Neuronal stem cell (in vitro differentiated cells): ENCODE measurements at regions not wholly inside any gene's neighbourhood (a gene's known extent, or its start where the extent isn't known, plus 50 kb on each side); places are given as distances from the start of the nearest gene placed in this dataset.

Experiments
- DNase-seq: peaks from one replicate; pipeline ENCODE4 v3.0.0-alpha.2; 2013; ENCODE audit warnings: low spot score
- H2AFZ ChIP-seq: one replicate; pipeline ENCODE4 v1.6.1; 2013; ENCODE audit warnings: mild to moderate bottlenecking, low read length, inconsistent platforms
- H2AK5ac ChIP-seq: 2 replicates; pipeline ENCODE4 v1.6.1; 2013; ENCODE audit warnings: low read depth, mild to moderate bottlenecking, inconsistent platforms, low read length, moderate library complexity, mixed read lengths
- H2BK120ac ChIP-seq: 2 replicates; pipeline ENCODE4 v1.6.1; 2013; ENCODE audit warnings: low read depth, mild to moderate bottlenecking, inconsistent platforms, low read length, moderate library complexity, mixed read lengths
- H2BK12ac ChIP-seq: one replicate; pipeline ENCODE4 v1.6.1; 2013; ENCODE audit warnings: low read length, inconsistent platforms
- H2BK15ac ChIP-seq: 2 replicates; pipeline ENCODE4 v1.6.1; 2013; ENCODE audit warnings: mild to moderate bottlenecking, low read length, inconsistent platforms, mixed read lengths
- H2BK5ac ChIP-seq: one replicate; pipeline ENCODE4 v1.6.1; 2013; ENCODE audit warnings: inconsistent platforms, mild to moderate bottlenecking, low read length, moderate library complexity
- H3K14ac ChIP-seq: one replicate; pipeline ENCODE4 v1.6.1; 2013; ENCODE audit warnings: low read length, inconsistent platforms
- H3K18ac ChIP-seq: 2 replicates; pipeline ENCODE4 v1.6.1; 2013; ENCODE audit warnings: low read length, inconsistent platforms
- H3K23ac ChIP-seq: 2 replicates; pipeline ENCODE4 v1.6.1; 2013; ENCODE audit warnings: low read depth, mild to moderate bottlenecking, mixed read lengths, low read length, inconsistent platforms; ENCODE audit not compliant: poor library complexity
- H3K27ac ChIP-seq: replicated peaks from 3 replicates; pipeline ENCODE4 v1.5.1; 2013; ENCODE audit warnings: low read length, inconsistent platforms
- H3K27me3 ChIP-seq, 3 experiments: 2 replicates each; pipeline ENCODE4 v1.6.1; 2013; ENCODE audit warnings: low read length in 3 of 3, mild to moderate bottlenecking in 2 of 3, inconsistent platforms in 1 of 3, low read depth in 1 of 3, mixed read lengths in 1 of 3, moderate library complexity in 1 of 3; ENCODE audit not compliant: control insufficient read depth in 3 of 3, insufficient read depth in 3 of 3
- H3K36me3 ChIP-seq, 2 donors: replicated peaks in 1 of 2; 2 replicates each; pipeline ENCODE4 v1.6.1; 2013; ENCODE audit warnings: low read length in 2 of 2; ENCODE audit not compliant: control insufficient read depth in 2 of 2, insufficient read depth in 2 of 2
- H3K4ac ChIP-seq: 2 replicates; pipeline ENCODE4 v1.6.1; 2013; ENCODE audit warnings: inconsistent platforms, mild to moderate bottlenecking, low read length, moderate library complexity
- H3K4me1 ChIP-seq, 2 donors: 1 replicate in 1 of 2; 2 replicates in 1 of 2; pipeline ENCODE4 v1.6.1; 2013; ENCODE audit warnings: low read length in 2 of 2, low read depth in 1 of 2; ENCODE audit not compliant: control insufficient read depth in 2 of 2, insufficient read depth in 1 of 2
- H3K4me2 ChIP-seq: one replicate; pipeline ENCODE4 v1.6.1; 2013; ENCODE audit warnings: mild to moderate bottlenecking, low read length, inconsistent platforms; ENCODE audit not compliant: insufficient read depth, poor library complexity, severe bottlenecking
- H3K4me3 ChIP-seq, 2 donors: 2 replicates each; pipeline ENCODE4 v1.5.1; 2013; ENCODE audit warnings: low read length in 2 of 2, mild to moderate bottlenecking in 2 of 2, inconsistent platforms in 1 of 2, moderate library complexity in 1 of 2
- H3K79me1 ChIP-seq: one replicate; pipeline ENCODE4 v1.6.1; 2013; ENCODE audit warnings: low read depth, mild to moderate bottlenecking, inconsistent platforms, low read length, moderate library complexity
- H3K9ac ChIP-seq: one replicate; pipeline ENCODE4 v1.6.1; 2013; ENCODE audit warnings: mild to moderate bottlenecking, low read depth, low read length, inconsistent platforms; ENCODE audit not compliant: poor library complexity
- H3K9me3 ChIP-seq, 2 donors: replicated peaks in 1 of 2; 2 replicates each; pipeline versions ENCODE3 to v1.6.1; 2013; ENCODE audit warnings: low read length in 2 of 2, mild to moderate bottlenecking in 2 of 2, inconsistent platforms in 1 of 2, low read depth in 1 of 2, mixed read lengths in 1 of 2, moderate library complexity in 1 of 2; ENCODE audit not compliant: control insufficient read depth in 2 of 2, insufficient read depth in 1 of 2
- H4K8ac ChIP-seq: one replicate; pipeline ENCODE4 v1.6.1; 2013; ENCODE audit warnings: low read depth, mild to moderate bottlenecking, inconsistent platforms, low read length, moderate library complexity
- H4K91ac ChIP-seq: one replicate; pipeline ENCODE4 v1.6.1; 2013; ENCODE audit warnings: low read length, low read depth, mild to moderate bottlenecking, inconsistent platforms; ENCODE audit not compliant: poor library complexity
- WGBS, 2 donors: extraction: QIAGEN DNeasy Blood & Tissue Kit; methylation state at CpG; one replicate each; pipeline ENCODE4 v1.1.7; 2013; ENCODE audit warnings: missing lambda C conversion rate in 2 of 2, mixed read lengths in 1 of 2; ENCODE audit not compliant: insufficient read length in 2 of 2, insufficient replicate concordance in 1 of 2; ENCODE audit errors: extremely low coverage in 2 of 2; 5-methylcytosine and 5-hydroxymethylcytosine counted together

- WGBS, 2 donors = no CpG with 5 or more reads among the region's 1 CpG
- no peak overlapping the region for H3K4ac ChIP-seq
- no peak overlapping the region for H2BK5ac ChIP-seq
- no peak overlapping the region for H2AK5ac ChIP-seq
- H3K79me1 ChIP-seq = no peaks in the 10 kb centered on the region
- H3K9me3 ChIP-seq = no peaks in the 10 kb centered on the region
- H3K14ac ChIP-seq = no peak overlapping the region
- no peak overlapping the region for H2BK120ac ChIP-seq
- no peaks in the 10 kb centered on the region for H3K36me3 ChIP-seq
- H2BK15ac ChIP-seq = no peak overlapping the region
- DNase-seq = no peak
- no peak overlapping the region for H4K91ac ChIP-seq
- no peak overlapping the region for H3K27ac ChIP-seq
- H3K23ac ChIP-seq = no peak overlapping the region
- H3K4me1 ChIP-seq = no peaks in the 10 kb centered on the region
- H4K8ac ChIP-seq = no peak overlapping the region
- no peak overlapping the region for H3K18ac ChIP-seq
- H3K4me2 ChIP-seq = no peak overlapping the region
- no peak overlapping the region for H2BK12ac ChIP-seq
- no peaks in the 10 kb centered on the region for H3K27me3 ChIP-seq
- no peak overlapping the region for H3K4me3 ChIP-seq
- no peak overlapping the region for H2AFZ ChIP-seq
- H3K9ac ChIP-seq = no peak overlapping the region
Observed at GRCh38 chr10:89153971-89154370, 53.1 kb downstream of the CH25H start.

GRCh38 chr10:89153116-89153515 lies 54.0 kb downstream of the CH25H start:
- H2BK12ac ChIP-seq = no peak overlapping the region
- no peak overlapping the region for H2AFZ ChIP-seq
- H3K27ac ChIP-seq = no peak overlapping the region
- H4K8ac ChIP-seq = no peak overlapping the region
- no peaks in the 10 kb centered on the region for H3K27me3 ChIP-seq
- H3K4me1 ChIP-seq = no peaks in the 10 kb centered on the region
- no CpG with 5 or more reads among the region's 3 CpGs for WGBS, 2 donors
- H3K14ac ChIP-seq = no peak overlapping the region
- H3K36me3 ChIP-seq = no peaks in the 10 kb centered on the region
- H2AK5ac ChIP-seq = no peak overlapping the region
- no peak overlapping the region for H2BK120ac ChIP-seq
- no peak overlapping the region for H2BK15ac ChIP-seq
- no peak overlapping the region for H3K4ac ChIP-seq
- no peak for DNase-seq
- no peak overlapping the region for H2BK5ac ChIP-seq
- H3K23ac ChIP-seq = no peak overlapping the region
- no peak overlapping the region for H3K4me3 ChIP-seq
- H3K18ac ChIP-seq = no peak overlapping the region
- no peaks in the 10 kb centered on the region for H3K9me3 ChIP-seq
- no peak overlapping the region for H4K91ac ChIP-seq
- no peak overlapping the region for H3K4me2 ChIP-seq
- no peaks in the 10 kb centered on the region for H3K79me1 ChIP-seq
- no peak overlapping the region for H3K9ac ChIP-seq

GRCh38 chr10:89151857-89152256 lies 55.3 kb downstream of the CH25H start:
- H3K23ac ChIP-seq = no peak overlapping the region
- no peak overlapping the region for H3K4me3 ChIP-seq
- H2AFZ ChIP-seq = no peak overlapping the region
- no peak overlapping the region for H4K91ac ChIP-seq
- H3K4ac ChIP-seq = no peak overlapping the region
- WGBS, 2 donors = no CpG with 5 or more reads among the region's 2 CpGs
- no peak overlapping the region for H3K18ac ChIP-seq
- no peaks in the 10 kb centered on the region for H3K4me1 ChIP-seq
- H2AK5ac ChIP-seq = no peak overlapping the region
- H3K36me3 ChIP-seq = no peaks in the 10 kb centered on the region
- H2BK120ac ChIP-seq = no peak overlapping the region
- H3K4me2 ChIP-seq = no peak overlapping the region
- H3K27ac ChIP-seq = no peak overlapping the region
- no peaks in the 10 kb centered on the region for H3K9me3 ChIP-seq
- H3K79me1 ChIP-seq = no peaks in the 10 kb centered on the region
- no peak overlapping the region for H3K14ac ChIP-seq
- no peak overlapping the region for H3K9ac ChIP-seq
- H2BK5ac ChIP-seq = no peak overlapping the region
- no peak overlapping the region for H4K8ac ChIP-seq
- H3K27me3 ChIP-seq = no peaks in the 10 kb centered on the region
- H2BK12ac ChIP-seq = no peak overlapping the region
- H2BK15ac ChIP-seq = no peak overlapping the region
- DNase-seq = no peak

GRCh38 chr10:89148061-89148460 lies 59.1 kb downstream of the CH25H start:
- H3K14ac ChIP-seq = no peak overlapping the region
- no peaks in the 10 kb centered on the region for H3K79me1 ChIP-seq

More at GRCh38 chr10:89148061-89148460, 59.1 kb downstream of the CH25H start:
- Histone ChIP-seq H2AFZ (no peak overlapping the region), H4K91ac (no peak overlapping the region), H3K4ac (no peak overlapping the region), H3K36me3 (no peaks in the 10 kb centered on the region), H3K9ac (no peak overlapping the region), H3K4me1 (no peaks in the 10 kb centered on the region), H3K9me3 (no peaks in the 10 kb centered on the region), H2AK5ac (no peak overlapping the region), H3K23ac (no peak overlapping the region), H2BK12ac (no peak overlapping the region), H3K27ac (no peak overlapping the region), H3K4me3 (no peak overlapping the region), H3K4me2 (no peak overlapping the region), H2BK15ac (no peak overlapping the region), H2BK5ac (no peak overlapping the region), H4K8ac (no peak overlapping the region), H3K18ac (no peak overlapping the region), H2BK120ac (no peak overlapping the region), H3K27me3 (no peaks in the 10 kb centered on the region)
- no CpG with 5 or more reads among the region's 5 CpGs for WGBS, 2 donors
- no peak for DNase-seq
